ENCODE measurements at regions not wholly inside any gene's neighbourhood (a gene's known extent, or its start where the extent isn't known, plus 50 kb on each side); places are given as distances from the start of the nearest gene placed in this dataset.

DNA sequence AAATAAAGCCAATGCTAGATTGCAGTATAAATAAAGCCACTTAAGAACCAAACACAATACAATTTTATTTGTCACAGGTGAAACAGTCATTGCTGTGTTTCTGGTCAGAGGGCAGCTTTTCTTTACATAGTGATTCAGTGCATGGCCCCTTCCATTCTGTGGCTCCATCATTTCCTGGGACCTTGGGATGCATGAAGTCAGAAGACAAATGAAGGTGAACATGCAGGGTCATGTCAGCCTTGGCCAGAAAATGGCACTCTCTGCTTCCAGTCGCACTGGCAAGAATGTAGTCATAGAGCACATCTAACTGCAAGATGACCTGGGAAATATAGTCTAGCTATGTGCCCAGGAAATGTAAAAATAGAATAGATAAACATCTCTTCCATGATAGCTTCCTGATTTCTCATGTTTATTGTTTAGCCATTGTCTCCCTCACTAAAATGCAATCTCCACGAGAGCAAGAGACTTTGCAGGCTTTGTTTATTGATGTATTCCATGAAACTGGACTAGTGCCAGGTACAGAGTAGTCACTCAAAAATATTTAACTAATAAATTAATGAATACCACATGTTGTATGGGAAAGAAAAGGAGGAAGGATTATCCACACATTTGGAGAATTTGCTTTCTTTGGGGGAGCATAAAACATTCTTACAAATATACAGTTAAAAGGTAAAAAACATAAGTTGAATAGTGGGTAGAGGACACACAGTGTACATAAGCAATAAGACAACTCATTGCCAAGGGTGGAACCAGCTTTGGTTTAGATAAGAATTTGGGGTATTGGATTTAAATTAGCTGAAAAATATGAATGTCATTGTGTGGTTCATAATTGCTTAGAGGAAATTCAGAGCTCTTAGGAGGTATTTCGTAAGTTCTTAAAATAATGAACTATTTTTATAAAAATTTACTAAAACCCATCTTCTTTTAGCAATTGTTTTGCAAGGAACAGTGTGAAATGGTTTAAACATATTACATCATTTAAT lies 343.8 kb downstream of the PID1 start:
- H3K36me3 ChIP-seq, result no peaks in the 10 kb centered on the region
- H3K9me3 ChIP-seq, result peaks cover 0 to 7% (median 3%) of the 10 kb centered on the region in 4 donors
- 44 to 53% methylated on average over 3 of the region's 3 CpGs for WGBS, 2 donors
- no peaks in the 10 kb centered on the region for H3K4me1 ChIP-seq
- H3K4me3 ChIP-seq, result no peak overlapping the region
- no peak overlapping the region for H3K27ac ChIP-seq
- TF ChIP-seq, protein P1, sequence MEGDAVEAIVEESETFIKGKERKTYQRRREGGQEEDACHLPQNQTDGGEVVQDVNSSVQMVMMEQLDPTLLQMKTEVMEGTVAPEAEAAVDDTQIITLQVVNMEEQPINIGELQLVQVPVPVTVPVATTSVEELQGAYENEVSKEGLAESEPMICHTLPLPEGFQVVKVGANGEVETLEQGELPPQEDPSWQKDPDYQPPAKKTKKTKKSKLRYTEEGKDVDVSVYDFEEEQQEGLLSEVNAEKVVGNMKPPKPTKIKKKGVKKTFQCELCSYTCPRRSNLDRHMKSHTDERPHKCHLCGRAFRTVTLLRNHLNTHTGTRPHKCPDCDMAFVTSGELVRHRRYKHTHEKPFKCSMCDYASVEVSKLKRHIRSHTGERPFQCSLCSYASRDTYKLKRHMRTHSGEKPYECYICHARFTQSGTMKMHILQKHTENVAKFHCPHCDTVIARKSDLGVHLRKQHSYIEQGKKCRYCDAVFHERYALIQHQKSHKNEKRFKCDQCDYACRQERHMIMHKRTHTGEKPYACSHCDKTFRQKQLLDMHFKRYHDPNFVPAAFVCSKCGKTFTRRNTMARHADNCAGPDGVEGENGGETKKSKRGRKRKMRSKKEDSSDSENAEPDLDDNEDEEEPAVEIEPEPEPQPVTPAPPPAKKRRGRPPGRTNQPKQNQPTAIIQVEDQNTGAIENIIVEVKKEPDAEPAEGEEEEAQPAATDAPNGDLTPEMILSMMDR (IDR thresholded peaks at IDR 0.05), result no peak
- TF ChIP-seq POLR2AphosphoS5 (IDR thresholded peaks at IDR 0.05), result no peak
- no peak for TF ChIP-seq POLR2A (IDR thresholded peaks at IDR 0.05)
- no peak for TF ChIP-seq EP300 (IDR thresholded peaks at IDR 0.05)
- DNase-seq (no peak), ATAC-seq (ENCODE audit: low FRiP score in 2 of 2) (no peak)
- H3K27me3 ChIP-seq, result no peaks in the 10 kb centered on the region

DNA sequence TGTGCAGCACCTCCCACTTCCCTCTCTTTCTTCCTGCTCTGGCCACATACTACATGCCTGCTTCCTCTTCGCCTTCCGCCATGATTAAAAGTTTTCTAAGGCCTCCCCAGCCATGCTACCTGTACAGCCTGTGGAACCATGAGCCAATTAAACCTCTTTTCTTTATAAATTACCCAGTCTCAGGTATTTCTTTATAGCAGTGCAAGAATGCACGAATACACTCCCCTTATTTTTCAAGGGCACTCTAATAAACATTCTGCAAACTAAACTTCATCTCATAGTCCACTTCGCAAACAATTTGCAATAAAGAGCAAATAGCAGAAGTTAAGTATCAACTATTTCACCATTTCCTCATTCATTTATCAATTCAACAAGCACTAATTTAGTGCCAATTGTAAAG lies 351.3 kb downstream of the PID1 start:
- no peaks in the 10 kb centered on the region for H3K36me3 ChIP-seq
- H3K27me3 ChIP-seq, result no peaks in the 10 kb centered on the region
- H3K9me3 ChIP-seq, result no peaks in the 10 kb centered on the region
- peak overlapping the region in 1 of 4 donors; percentile 64 for H3K27ac ChIP-seq
- H3K4me1 ChIP-seq, result peaks cover 0 to 5% (median 1%) of the 10 kb centered on the region in 4 donors
- DNase-seq (no peak), ATAC-seq (ENCODE audit: low FRiP score in 2 of 2) (peak in 1 of 2 donors; percentile 61)
- TF ChIP-seq, protein P1 (IDR thresholded peaks at IDR 0.05), result no peak
- 54 to 59% methylated on average over 4 of the region's 4 CpGs for WGBS, 2 donors
- H3K4me3 ChIP-seq, result no peak overlapping the region

DNA sequence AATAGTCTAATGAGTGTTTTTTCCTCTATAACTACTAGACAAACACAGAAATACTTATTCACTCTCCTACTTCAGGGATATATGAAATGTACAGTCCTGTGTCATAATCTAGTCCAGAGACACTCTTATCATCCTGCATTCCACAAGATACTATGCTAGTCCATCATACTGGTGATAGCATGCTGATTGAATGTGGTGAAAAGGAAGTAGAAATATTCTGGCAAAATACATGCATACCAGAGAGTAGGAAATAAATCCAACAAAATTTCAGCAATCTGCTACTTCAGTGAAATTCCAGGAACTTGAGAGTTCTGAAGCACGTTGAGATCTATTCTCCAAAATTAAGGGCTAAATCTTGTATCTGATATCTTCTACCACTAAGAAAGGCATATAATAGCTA lies 353.9 kb downstream of the PID1 start:
- H3K9me3 ChIP-seq, result no peaks in the 10 kb centered on the region
- no peaks in the 10 kb centered on the region for H3K36me3 ChIP-seq
- peak in 1 of 2 donors; percentile 60 for ATAC-seq (ENCODE audit: low FRiP score in 2 of 2)
- H3K27ac ChIP-seq, result peak overlapping the region in 1 of 4 donors; percentile 53
- no peak for TF ChIP-seq POLR2AphosphoS5 (IDR thresholded peaks at IDR 0.05)
- TF ChIP-seq, protein P1 (IDR thresholded peaks at IDR 0.05), result no peak
- TF ChIP-seq POLR2A (IDR thresholded peaks at IDR 0.05), result no peak
- no peak for TF ChIP-seq EP300 (IDR thresholded peaks at IDR 0.05)
- no peak overlapping the region for H3K4me3 ChIP-seq
- DNase-seq, result no peak
- WGBS, 2 donors, result 36 to 50% methylated on average over 1 of the region's 1 CpG
- peaks cover 0 to 5% (median 1%) of the 10 kb centered on the region in 4 donors for H3K4me1 ChIP-seq
- H3K27me3 ChIP-seq, result no peaks in the 10 kb centered on the region

DNA sequence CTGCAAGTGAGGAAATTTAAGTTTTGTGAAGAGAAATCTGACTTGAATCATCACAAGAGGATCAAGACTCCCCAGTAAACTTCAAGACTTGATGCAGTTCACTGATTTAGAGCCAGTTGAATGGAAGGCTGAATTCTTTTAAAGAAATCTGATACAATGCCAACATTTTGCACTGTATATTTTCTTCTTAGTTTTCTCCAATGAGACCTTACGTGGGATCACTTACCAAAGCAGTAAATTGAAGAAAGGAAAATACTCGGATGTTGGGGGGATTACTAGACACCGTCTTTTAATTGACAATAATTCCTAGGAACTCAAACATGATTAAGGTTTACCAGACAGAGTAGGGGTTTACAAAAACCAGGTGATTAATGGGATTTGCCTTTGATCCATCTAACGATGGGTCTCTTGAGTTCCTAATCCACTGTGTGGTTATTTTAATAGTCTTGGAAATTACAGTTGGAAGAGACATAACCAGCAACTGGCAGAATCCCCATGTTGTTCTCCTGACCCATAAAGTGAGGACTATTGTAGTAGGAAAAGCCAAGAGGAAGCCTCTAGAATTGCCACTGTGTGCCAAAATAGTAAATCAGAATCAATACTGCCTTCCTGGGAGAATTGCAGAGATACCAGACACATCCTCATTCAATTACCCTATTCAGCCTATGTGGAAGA lies 354.5 kb downstream of the PID1 start:
- Histone ChIP-seq H3K27ac (no peak overlapping the region), H3K27me3 (no peaks in the 10 kb centered on the region), H3K9me3 (no peaks in the 10 kb centered on the region), H3K36me3 (no peaks in the 10 kb centered on the region), H3K4me1 (peaks cover 0 to 5% (median 1%) of the 10 kb centered on the region in 4 donors), H3K4me3 (no peak overlapping the region)
- DNase-seq, result no peak
- no peak for ATAC-seq (ENCODE audit: low FRiP score in 2 of 2)
- 76 to 82% methylated on average over 4 of the region's 4 CpGs for WGBS, 2 donors
- TF ChIP-seq, protein P1 (IDR thresholded peaks at IDR 0.05), result no peak
- TF ChIP-seq POLR2A (IDR thresholded peaks at IDR 0.05), result no peak
- no peak for TF ChIP-seq POLR2AphosphoS5 (IDR thresholded peaks at IDR 0.05)
- TF ChIP-seq EP300 (IDR thresholded peaks at IDR 0.05), result no peak
